ENCODE measurements at regions not wholly inside any gene's neighbourhood (a gene's known extent, or its start where the extent isn't known, plus 50 kb on each side); places are given as distances from the start of the nearest gene placed in this dataset.

DNA sequence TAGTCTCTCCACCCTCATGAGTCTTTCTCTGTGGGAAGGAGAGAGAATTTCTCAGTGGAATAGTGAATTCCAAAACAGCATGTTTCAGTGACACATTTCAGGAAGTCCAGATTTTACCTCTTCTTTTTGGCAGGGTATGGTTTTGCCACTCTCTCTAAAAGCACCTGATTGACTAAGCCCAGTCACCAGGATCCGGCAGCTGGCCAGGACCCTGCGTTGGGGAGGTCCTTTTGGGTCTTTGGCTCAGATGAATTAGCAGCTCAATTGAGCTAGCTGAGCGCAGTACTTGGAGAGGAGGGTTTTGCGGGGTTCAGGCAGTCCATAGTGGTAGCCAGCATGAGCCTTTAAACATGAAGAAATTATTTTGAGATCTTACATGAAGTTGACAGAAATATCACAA lies 548.2 kb downstream of the PDCD6IP start:
- Histone ChIP-seq H3K14ac (ENCODE audit: low read length in 2 of 2) (no peak overlapping the region), H3K23ac (ENCODE audit: low read length in 2 of 2) (no peak overlapping the region), H3K4me2 (ENCODE audit: low read length, poor library complexity, severe bottlenecking) (no peak overlapping the region), H2BK5ac (ENCODE audit: low read depth, low read length, poor library complexity, severe bottlenecking) (no peak overlapping the region), H2BK15ac (ENCODE audit: low read depth, poor library complexity, severe bottlenecking) (no peak overlapping the region), H3K36me3 (ENCODE audit: control insufficient read depth in 1 of 2, insufficient read depth in 2 of 2, low read depth in 1 of 2, low read length in 2 of 2) (no peaks in the 10 kb centered on the region), H3K79me1 (replicated peaks; ENCODE audit: low read length, poor library complexity, severe bottlenecking) (no peaks in the 10 kb centered on the region), H2BK120ac (ENCODE audit: low read depth, low read length) (no peak overlapping the region), H2BK12ac (ENCODE audit: low read length in 2 of 2) (no peak overlapping the region), H3K9ac (ENCODE audit: low read length) (no peak overlapping the region), H4K91ac (ENCODE audit: low read length) (no peak overlapping the region), H2AFZ (ENCODE audit: low read depth, low read length) (no peak overlapping the region), H2AK5ac (ENCODE audit: low read length, severe bottlenecking) (no peak overlapping the region), H3K4ac (ENCODE audit: low read depth in 1 of 2, low read length in 2 of 2) (no peak overlapping the region), H3K4me3 (ENCODE audit: insufficient read depth in 1 of 2, low read depth in 1 of 2, low read length in 2 of 2) (no peak overlapping the region), H3K18ac (ENCODE audit: low read depth in 1 of 2, low read length in 2 of 2) (no peak overlapping the region), H4K8ac (ENCODE audit: low read length) (no peak overlapping the region), H3K27ac (ENCODE audit: low read length, poor library complexity, severe bottlenecking) (no peak overlapping the region), H3K27me3 (ENCODE audit: control insufficient read depth in 1 of 2, insufficient read depth in 1 of 2, low read length in 2 of 2) (no peaks in the 10 kb centered on the region), H3K9me3 (ENCODE audit: control insufficient read depth, low read length) (peaks cover 22% of the 10 kb centered on the region), H3K4me1 (ENCODE audit: control insufficient read depth, insufficient read depth, low read depth, low read length) (no peaks in the 10 kb centered on the region)
- WGBS: 81% methylated on average over 3 of the region's 4 CpGs
- no peak for DNase-seq

DNA sequence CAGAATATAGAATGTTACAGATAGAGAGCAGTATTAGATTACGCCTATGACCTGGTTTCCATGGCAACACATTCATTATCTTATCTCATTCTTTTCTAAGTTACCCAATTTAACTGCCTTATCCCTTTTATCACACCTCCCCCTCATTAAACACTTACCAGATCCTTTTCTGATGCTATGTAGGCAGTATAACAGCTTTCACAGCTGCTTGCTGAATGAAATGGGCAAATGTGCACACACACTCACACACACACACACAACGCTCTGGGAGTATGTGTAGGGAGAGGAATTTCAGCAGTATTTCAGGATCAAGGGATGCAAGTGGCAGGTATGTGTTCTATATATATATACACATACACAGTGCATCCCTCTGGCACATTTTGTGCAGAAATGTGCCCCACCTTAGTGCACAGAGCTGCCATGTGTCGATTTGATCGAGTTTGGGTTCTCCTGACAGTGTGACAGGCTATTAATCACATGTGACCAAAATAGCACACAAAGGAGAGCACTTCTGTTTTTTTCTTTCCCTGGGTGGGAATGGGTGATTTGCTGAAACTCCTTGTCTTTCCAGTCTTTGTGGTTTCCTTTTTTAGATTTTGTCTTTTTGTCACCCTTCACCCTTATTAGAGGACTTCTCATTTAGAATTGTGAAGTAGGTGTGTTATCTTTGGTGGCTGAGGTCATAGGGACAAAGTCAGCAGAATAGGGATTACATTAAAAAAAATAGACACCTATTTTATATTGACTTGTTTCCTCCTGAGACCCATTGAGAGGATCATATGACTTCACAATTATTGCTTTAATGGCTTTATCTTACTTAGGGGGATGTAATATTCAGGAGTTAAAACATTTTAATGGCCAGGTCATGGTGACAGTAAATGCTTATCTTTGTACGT lies 553.7 kb downstream of the PDCD6IP start:
- Histone ChIP-seq H3K9ac (ENCODE audit: low read length) (no peak overlapping the region), H3K4ac (ENCODE audit: low read depth in 1 of 2, low read length in 2 of 2) (no peak overlapping the region), H2BK15ac (ENCODE audit: low read depth, poor library complexity, severe bottlenecking) (no peak overlapping the region), H2BK12ac (ENCODE audit: low read length in 2 of 2) (no peak overlapping the region), H2AK5ac (ENCODE audit: low read length, severe bottlenecking) (no peak overlapping the region), H3K79me1 (replicated peaks; ENCODE audit: low read length, poor library complexity, severe bottlenecking) (no peaks in the 10 kb centered on the region), H2AFZ (ENCODE audit: low read depth, low read length) (no peak overlapping the region), H4K91ac (ENCODE audit: low read length) (no peak overlapping the region), H2BK120ac (ENCODE audit: low read depth, low read length) (no peak overlapping the region), H3K9me3 (ENCODE audit: control insufficient read depth, low read length) (no peaks in the 10 kb centered on the region), H3K23ac (ENCODE audit: low read length in 2 of 2) (no peak overlapping the region), H3K4me1 (ENCODE audit: control insufficient read depth, insufficient read depth, low read depth, low read length) (no peaks in the 10 kb centered on the region), H3K18ac (ENCODE audit: low read depth in 1 of 2, low read length in 2 of 2) (no peak overlapping the region), H3K14ac (ENCODE audit: low read length in 2 of 2) (no peak overlapping the region), H3K27me3 (ENCODE audit: control insufficient read depth in 1 of 2, insufficient read depth in 1 of 2, low read length in 2 of 2) (no peaks in the 10 kb centered on the region), H3K4me3 (ENCODE audit: insufficient read depth in 1 of 2, low read depth in 1 of 2, low read length in 2 of 2) (no peak overlapping the region), H3K4me2 (ENCODE audit: low read length, poor library complexity, severe bottlenecking) (no peak overlapping the region), H4K8ac (ENCODE audit: low read length) (no peak overlapping the region), H2BK5ac (ENCODE audit: low read depth, low read length, poor library complexity, severe bottlenecking) (no peak overlapping the region), H3K36me3 (ENCODE audit: control insufficient read depth in 1 of 2, insufficient read depth in 2 of 2, low read depth in 1 of 2, low read length in 2 of 2) (no peaks in the 10 kb centered on the region), H3K27ac (ENCODE audit: low read length, poor library complexity, severe bottlenecking) (no peak overlapping the region)
- WGBS: 36% methylated on average over 3 of the region's 5 CpGs
- DNase-seq: no peak

DNA sequence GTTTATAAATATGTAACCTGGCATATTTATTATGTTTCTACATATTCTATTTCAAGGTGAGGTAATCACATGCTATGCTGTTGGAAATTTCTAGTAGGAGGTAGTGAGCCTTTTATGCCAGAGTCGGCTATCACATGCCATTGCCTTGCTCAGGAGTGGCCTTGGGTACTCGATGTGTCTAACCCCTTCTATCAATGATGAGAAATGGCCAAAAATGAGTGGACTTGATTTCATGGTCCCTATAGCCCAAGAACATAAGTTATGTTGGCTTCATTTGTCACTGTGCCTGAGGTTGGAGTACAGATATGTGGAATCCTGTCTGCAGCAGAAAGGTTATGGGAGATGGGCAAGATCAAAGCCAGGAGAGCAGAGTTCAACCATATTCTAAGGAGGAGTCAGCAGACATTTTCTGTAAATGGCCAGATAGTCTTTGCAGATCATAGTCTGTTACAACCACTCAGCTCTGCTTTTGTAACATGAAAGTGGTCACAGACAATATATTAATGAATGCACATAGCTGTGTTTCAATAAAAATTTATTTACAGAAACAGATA lies 554.4 kb downstream of the PDCD6IP start:
- H3K4me2 ChIP-seq (ENCODE audit: low read length, poor library complexity, severe bottlenecking): no peak overlapping the region
- 89% methylated on average over 2 of the region's 2 CpGs for WGBS
- H3K4me3 ChIP-seq (ENCODE audit: insufficient read depth in 1 of 2, low read depth in 1 of 2, low read length in 2 of 2): no peak overlapping the region
- no peak overlapping the region for H4K8ac ChIP-seq (ENCODE audit: low read length)
- H3K23ac ChIP-seq (ENCODE audit: low read length in 2 of 2): no peak overlapping the region
- no peak overlapping the region for H3K18ac ChIP-seq (ENCODE audit: low read depth in 1 of 2, low read length in 2 of 2)
- H3K9ac ChIP-seq (ENCODE audit: low read length): no peak overlapping the region
- H2BK5ac ChIP-seq (ENCODE audit: low read depth, low read length, poor library complexity, severe bottlenecking): no peak overlapping the region
- no peak overlapping the region for H4K91ac ChIP-seq (ENCODE audit: low read length)
- H2BK120ac ChIP-seq (ENCODE audit: low read depth, low read length): no peak overlapping the region
- no peaks in the 10 kb centered on the region for H3K9me3 ChIP-seq (ENCODE audit: control insufficient read depth, low read length)
- no peak overlapping the region for H3K14ac ChIP-seq (ENCODE audit: low read length in 2 of 2)
- DNase-seq: no peak
- no peak overlapping the region for H3K27ac ChIP-seq (ENCODE audit: low read length, poor library complexity, severe bottlenecking)
- no peaks in the 10 kb centered on the region for H3K36me3 ChIP-seq (ENCODE audit: control insufficient read depth in 1 of 2, insufficient read depth in 2 of 2, low read depth in 1 of 2, low read length in 2 of 2)
- H2BK12ac ChIP-seq (ENCODE audit: low read length in 2 of 2): no peak overlapping the region
- no peaks in the 10 kb centered on the region for H3K27me3 ChIP-seq (ENCODE audit: control insufficient read depth in 1 of 2, insufficient read depth in 1 of 2, low read length in 2 of 2)
- H2AFZ ChIP-seq (ENCODE audit: low read depth, low read length): no peak overlapping the region
- H3K4ac ChIP-seq (ENCODE audit: low read depth in 1 of 2, low read length in 2 of 2): no peak overlapping the region
- no peak overlapping the region for H2BK15ac ChIP-seq (ENCODE audit: low read depth, poor library complexity, severe bottlenecking)
- no peaks in the 10 kb centered on the region for H3K4me1 ChIP-seq (ENCODE audit: control insufficient read depth, insufficient read depth, low read depth, low read length)
- no peak overlapping the region for H2AK5ac ChIP-seq (ENCODE audit: low read length, severe bottlenecking)
- no peaks in the 10 kb centered on the region for H3K79me1 ChIP-seq (replicated peaks; ENCODE audit: low read length, poor library complexity, severe bottlenecking)

DNA sequence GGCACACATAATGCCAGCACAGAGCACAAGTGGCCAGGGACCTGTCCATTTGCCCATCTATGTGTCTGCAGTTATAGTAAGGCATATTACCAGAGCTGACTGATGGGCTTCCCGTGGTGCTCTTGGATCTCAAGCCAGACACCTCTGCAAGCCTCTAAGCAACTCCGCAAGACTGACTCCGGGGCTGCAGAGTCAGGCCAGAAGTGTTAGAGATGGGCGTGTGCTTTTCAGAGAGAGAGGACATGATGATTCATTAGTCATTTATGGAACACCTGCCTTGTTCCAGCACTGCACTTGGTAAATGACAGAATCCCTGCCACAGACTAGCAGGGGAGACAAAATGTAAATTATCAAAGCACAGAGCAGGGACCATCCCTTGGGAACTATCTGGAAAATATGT lies 559.0 kb downstream of the PDCD6IP start:
- Histone ChIP-seq H2AK5ac (ENCODE audit: low read length, severe bottlenecking) (no peak overlapping the region), H3K4me2 (ENCODE audit: low read length, poor library complexity, severe bottlenecking) (no peak overlapping the region)

More for the DNA sequence above, 559.0 kb downstream of the PDCD6IP start:
- H2BK120ac ChIP-seq (ENCODE audit: low read depth, low read length): no peak overlapping the region
- H3K14ac ChIP-seq (ENCODE audit: low read length in 2 of 2): no peak overlapping the region
- H3K27ac ChIP-seq (ENCODE audit: low read length, poor library complexity, severe bottlenecking): no peak overlapping the region
- H4K8ac ChIP-seq (ENCODE audit: low read length): no peak overlapping the region
- 79% methylated on average over 4 of the region's 4 CpGs for WGBS
- no peak overlapping the region for H3K4me3 ChIP-seq (ENCODE audit: insufficient read depth in 1 of 2, low read depth in 1 of 2, low read length in 2 of 2)
- no peaks in the 10 kb centered on the region for H3K4me1 ChIP-seq (ENCODE audit: control insufficient read depth, insufficient read depth, low read depth, low read length)
- H3K18ac ChIP-seq (ENCODE audit: low read depth in 1 of 2, low read length in 2 of 2): no peak overlapping the region
- no peak overlapping the region for H2BK5ac ChIP-seq (ENCODE audit: low read depth, low read length, poor library complexity, severe bottlenecking)
- H3K79me1 ChIP-seq (replicated peaks; ENCODE audit: low read length, poor library complexity, severe bottlenecking): no peaks in the 10 kb centered on the region
- no peaks in the 10 kb centered on the region for H3K36me3 ChIP-seq (ENCODE audit: control insufficient read depth in 1 of 2, insufficient read depth in 2 of 2, low read depth in 1 of 2, low read length in 2 of 2)
- H3K23ac ChIP-seq (ENCODE audit: low read length in 2 of 2): no peak overlapping the region
- H3K4ac ChIP-seq (ENCODE audit: low read depth in 1 of 2, low read length in 2 of 2): no peak overlapping the region
- H2BK15ac ChIP-seq (ENCODE audit: low read depth, poor library complexity, severe bottlenecking): no peak overlapping the region
- H3K9ac ChIP-seq (ENCODE audit: low read length): no peak overlapping the region
- H4K91ac ChIP-seq (ENCODE audit: low read length): no peak overlapping the region
- H2AFZ ChIP-seq (ENCODE audit: low read depth, low read length): no peak overlapping the region
- H2BK12ac ChIP-seq (ENCODE audit: low read length in 2 of 2): no peak overlapping the region
- DNase-seq: no peak
- H3K9me3 ChIP-seq (ENCODE audit: control insufficient read depth, low read length): no peaks in the 10 kb centered on the region
- no peaks in the 10 kb centered on the region for H3K27me3 ChIP-seq (ENCODE audit: control insufficient read depth in 1 of 2, insufficient read depth in 1 of 2, low read length in 2 of 2)

Data from mesenchymal stem cell (in vitro differentiated cells and primary cell).